Transverse colon (tissue), 4 donors: ENCODE measurements at regions not wholly inside any gene's neighbourhood (a gene's known extent, or its start where the extent isn't known, plus 50 kb on each side); places are given as distances from the start of the nearest gene placed in this dataset.

Experiments
- CTCF ChIP-seq, 5 experiments: fragments of 200-600 bp in 3 of 5; fragments of 450-650 bp in 2 of 5; sonication (generic) in 3 of 5; IDR thresholded peaks; 1 replicate in 2 of 5; 2 replicates in 3 of 5; pipeline ENCODE4 v1.5.1; 2016 to 2017; ENCODE audit warnings: antibody characterized with exemption in 5 of 5, inconsistent platforms in 3 of 5, mild to moderate bottlenecking in 2 of 5, moderate library complexity in 1 of 5
- POLR2A ChIP-seq: fragments of 450-650 bp; IDR thresholded peaks from one replicate; pipeline ENCODE4 v1.6.1; 2016; ENCODE audit warnings: antibody characterized with exemption, mild to moderate bottlenecking, moderate library complexity
- POLR2AphosphoS5 ChIP-seq, 3 donors: sonication (generic); formaldehyde crosslinking; IDR thresholded peaks; one replicate each; pipeline ENCODE4 v1.6.1; 2016; ENCODE audit warnings: antibody characterized with exemption in 3 of 3

GRCh38 chr20:46791722-46792416, 82.4 kb downstream of the SLC2A10 start:
- TF ChIP-seq POLR2AphosphoS5 (IDR thresholded peaks at IDR 0.05) (no peak), POLR2A (no peak), CTCF (IDR thresholded peaks at IDR 0.05) (no peak)
